GM18517 (cell line): ENCODE measurements at regions not wholly inside any gene's neighbourhood (a gene's known extent, or its start where the extent isn't known, plus 50 kb on each side); places are given as distances from the start of the nearest gene placed in this dataset.

ENCODE experiments used
- ATAC-seq: cut with Tn5 transposase; IDR thresholded peaks from one replicate; pipeline ENCODE4 v1.9.1; 2021; ENCODE audit warnings: mild to moderate bottlenecking, moderate library complexity; ENCODE audit not compliant: unreplicated experiment

DNA sequence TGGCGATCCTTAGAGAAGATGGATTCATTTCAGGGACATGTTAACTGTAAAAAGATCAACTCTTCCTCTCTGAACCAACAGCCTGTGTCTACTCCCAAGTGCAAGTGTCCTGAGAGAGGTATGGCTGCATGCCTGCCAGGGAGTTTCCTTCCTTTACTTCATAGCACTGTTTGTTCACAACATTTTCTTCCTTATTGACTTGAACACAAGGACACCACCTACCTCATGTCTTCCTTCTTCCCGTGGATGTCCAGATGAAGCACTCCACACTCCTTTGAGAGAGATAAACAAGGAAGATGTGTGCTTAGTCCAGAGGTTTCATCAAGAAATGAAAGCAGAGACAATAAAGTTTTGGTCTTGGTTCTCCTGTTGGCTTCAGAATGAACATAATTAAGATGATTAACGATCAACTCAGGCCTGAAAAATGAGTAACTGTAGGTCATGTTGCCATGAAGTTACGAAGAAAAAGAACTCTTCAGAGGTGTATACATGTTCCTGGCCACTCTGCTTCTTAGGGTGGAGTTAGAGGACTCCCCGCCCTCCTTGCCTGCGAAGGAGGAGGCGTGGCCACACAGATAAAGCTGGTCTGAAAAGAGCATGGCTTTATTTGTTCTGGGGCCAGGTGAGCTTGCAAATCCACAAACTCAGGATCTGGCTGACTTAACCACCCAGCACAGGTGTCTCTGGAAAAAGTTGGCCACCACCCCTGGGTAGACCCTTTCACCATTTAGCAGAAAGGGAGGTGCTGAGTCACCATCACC is 155.0 kb upstream of the KCTD1 start:
- no peak for ATAC-seq

DNA sequence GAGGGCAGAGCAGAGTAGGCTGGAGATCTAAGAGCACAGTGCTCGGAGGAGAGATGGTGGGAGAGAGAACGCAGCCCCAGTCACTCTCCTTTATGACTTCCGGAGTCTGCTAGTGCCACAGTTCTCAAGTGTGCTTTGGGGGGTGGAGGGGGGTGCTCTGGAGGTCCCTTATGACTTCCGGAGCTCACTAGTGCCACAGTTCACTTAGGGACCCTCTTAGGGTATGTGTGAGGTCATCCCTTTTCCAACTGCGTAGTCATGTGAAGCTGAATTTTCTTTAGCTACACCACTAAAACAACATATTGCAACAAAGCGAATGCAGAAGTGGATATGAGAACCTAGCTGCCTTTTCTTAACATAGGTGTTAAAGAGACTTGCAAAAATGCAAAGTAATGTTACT is 153.7 kb upstream of the KCTD1 start:
- no peak for ATAC-seq

DNA sequence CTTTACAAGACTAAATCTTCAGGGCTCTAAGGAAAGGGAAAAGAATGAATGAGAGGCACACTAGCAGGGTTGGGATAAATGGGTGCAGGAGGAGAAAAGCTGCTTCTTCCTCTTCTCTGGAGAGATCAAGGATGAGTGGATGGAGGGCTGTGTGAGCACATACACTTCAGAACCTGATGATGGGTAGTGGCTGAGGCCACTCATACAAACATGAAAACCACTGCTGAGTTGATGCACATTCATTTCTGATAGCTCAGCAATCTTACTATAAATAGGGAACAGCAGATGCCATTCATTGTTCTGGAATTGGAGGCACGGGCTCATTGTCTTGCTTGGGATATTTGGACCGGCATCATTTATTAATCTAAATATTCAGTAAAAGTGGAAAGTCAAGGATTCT is 152.4 kb upstream of the KCTD1 start:
- no peak for ATAC-seq

DNA sequence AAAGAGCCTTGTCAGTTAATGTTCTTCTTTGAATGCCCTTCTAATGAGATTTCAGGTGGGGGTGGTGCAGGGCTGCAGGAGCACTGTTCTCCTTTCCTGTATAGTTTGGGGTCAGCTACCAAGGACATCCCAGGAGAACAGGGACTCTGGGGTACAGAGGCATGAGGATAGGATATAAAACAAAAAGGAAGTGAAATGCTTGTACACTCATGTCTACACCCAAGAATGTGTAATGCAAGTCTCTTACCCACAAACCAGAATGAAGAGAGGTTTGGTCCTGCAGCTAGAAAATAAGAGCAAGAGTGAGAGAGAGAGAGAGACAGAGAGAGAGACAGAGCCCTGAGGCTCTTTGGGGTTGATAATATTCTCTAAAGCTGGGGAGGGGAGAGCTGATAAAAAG is 151.8 kb upstream of the KCTD1 start:
- ATAC-seq: no peak

DNA sequence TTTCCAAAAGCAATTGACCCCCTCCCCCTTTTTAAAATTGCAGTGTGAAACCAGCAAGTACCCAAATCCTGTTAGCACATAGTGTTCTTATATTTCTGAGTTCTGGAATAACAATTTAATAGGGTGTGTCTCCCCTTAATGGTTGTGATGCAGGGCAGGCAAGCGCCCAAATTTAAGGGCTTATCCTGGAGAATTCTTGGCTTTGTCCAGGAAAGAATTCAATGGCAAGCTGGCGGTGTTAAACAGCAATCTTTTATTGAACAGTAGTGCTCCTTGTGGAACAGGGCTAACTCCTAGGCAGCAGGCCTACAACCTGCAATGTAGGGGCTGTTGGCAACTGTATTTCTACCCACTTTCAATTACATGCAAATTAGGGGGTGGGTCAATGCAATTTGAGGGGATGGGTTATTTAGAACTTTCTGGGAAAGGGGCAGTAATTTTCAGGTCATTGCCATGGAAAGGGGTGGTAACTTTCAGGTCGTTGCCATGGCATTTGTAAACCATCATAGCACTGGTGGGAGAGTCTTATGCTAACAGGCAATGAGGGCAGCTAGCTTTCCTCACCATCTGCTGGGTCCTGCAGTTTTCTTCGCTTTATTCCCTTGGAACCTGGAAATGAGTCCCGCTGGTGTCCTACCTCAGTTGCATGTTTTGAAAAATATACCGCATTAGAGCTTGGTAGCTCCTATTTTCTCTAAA is 149.0 kb upstream of the KCTD1 start:
- ATAC-seq: no peak

DNA sequence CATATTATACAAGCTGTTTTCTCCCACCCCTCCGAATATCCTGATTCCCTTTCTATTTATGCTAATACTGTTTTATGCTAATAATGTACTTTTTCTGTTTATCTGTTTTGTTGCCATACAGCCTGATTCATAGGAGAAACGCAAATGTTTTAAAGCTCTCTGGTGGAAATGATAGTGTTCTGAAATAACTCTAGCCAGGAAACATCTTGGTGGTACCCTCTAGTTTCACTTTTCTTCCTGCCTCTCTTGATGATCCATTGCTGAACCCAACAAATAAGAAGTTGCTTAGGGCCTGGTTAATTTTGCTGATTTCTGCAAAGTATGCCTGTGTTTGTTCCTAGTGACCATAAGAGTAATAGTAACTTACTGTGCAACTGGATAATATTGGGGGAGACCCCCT is 148.4 kb upstream of the KCTD1 start:
- no peak for ATAC-seq

DNA sequence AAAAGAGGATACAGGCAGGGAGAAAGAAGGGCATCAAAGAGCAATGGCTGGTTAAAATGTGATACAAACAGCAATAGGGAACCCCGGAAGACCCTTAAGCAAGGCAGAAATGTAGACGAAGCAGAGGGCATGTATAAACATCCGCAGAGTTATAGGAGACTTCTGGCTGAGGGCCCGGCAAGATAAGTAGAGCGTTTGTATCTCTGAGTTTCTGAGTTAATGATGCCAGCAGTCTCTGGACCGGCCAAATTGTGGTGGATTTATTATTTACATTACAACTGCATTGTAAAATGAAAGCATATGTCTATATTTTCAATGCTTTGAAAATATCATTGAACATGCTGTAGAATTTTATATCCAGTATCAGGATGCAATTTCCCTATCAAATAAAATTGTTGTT is 148.0 kb upstream of the KCTD1 start:
- no peak for ATAC-seq

DNA sequence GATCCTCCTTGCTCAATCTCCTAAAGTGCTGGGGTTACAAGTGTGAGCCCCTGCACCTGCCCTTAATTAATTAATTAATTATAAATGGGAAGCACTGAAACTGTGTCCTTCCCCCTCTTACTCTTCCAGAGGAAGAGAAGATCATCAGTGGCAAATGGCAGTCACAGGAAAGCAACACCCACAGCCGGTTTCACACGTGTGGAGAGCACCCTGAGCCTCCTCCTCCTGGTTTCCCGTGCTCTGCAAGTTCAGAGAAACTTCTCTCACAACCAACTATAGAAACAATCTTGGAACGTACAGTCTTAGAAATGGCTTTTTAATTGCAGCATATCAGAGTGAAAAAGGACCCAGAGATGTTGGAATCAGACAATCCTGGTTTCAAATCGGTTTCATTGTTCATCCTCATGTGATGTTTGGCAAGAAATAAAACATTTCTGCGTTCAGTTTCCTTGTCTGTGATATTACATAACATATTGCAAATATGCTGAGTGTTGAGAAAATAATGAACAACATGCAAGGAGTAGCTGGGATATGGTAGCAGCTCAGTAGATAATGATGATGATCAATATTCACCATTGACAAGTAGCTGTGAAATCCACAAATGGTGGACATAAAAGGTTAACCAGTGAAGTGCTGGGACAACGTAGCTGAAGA is 141.0 kb upstream of the KCTD1 start:
- ATAC-seq: no peak

DNA sequence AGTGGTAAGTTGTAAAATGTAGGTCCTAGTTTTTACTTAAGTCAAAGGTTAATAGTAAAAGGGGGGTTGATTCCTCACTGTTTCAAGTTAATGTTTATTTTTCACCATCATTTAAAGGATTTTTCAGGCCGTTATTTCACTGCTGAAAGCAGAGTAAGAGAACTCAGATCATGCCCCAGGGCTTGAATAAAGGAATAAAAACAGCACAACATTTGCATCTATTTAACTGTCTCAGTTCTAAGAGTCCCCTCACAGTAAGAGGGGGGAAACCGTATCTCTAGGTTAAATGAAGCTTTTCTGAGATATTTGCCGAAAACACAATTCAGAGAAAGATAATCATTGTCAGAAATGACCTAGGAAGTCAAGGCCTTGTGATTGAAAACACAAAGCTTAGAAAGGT is 138.2 kb upstream of the KCTD1 start:
- no peak for ATAC-seq

DNA sequence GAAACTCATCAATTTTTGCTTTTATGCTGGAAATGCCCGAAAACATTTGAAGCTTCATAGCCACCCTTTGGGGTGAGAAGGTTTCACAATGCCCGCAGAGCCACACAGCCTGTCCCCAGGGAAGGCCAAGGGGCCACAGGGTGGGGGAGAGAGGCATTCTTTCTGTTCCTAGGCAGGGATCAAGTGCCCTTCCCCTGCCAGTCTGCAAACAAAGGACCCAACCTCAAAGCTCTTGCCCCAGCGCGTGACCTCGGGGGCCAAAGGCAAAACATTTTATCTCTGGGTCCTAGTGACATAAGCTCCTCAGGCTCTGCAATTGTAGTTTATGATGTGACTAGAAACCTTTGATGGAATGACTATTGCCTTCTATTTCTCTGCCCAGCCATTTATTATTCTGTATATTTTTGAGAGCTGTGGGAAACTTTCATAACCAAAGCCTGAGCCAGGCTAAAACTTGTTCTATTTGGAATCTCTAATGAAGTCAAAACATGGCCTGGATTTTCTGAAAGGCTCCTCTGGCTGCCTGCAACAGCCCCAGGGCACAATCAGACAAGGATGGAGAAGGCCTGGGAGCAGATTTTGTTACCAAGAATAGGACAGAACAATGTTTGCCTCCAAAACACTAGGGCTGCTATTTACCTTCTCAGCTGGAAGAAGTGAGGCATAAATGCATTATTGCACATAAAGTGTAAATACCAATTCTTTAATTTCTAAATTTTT is 137.2 kb upstream of the KCTD1 start:
- ATAC-seq: no peak

DNA sequence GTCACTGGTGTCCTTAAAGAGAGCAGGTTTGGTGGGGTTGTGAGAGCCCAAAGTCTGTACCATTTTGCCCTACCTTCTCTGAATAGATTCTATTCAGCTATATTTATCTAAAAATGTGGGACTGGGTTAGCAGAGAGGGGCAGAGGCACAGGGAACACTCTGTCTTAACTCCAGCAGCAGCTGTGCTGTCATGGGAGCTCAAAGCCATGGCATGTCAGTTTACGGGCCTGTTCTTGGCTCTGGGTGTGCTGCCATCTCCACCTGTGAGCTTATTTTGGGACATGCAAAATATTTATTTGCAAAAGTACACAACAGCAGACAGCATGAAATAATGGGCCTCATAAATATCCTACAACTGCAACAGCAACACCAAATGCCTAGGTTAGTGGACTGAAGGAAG is 129.6 kb upstream of the KCTD1 start:
- no peak for ATAC-seq

DNA sequence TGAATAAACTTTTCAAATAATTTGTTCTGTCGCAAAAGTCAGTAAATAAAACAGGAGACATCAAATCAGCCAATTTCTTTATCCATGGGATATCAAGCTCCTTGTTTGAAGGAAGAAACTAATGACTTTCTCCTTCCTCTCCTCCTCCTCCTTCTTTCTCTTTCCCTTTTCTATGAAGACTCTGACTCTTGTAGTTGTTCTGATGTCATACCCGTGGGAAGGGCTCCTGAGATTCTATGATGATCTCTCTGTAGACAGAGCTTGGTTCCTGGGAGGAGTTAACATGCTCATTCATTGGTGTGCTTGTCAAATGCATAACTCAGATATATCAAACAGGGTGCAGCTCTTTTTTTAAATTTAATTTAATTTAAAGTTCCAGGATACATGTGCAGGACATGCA is 118.7 kb upstream of the KCTD1 start:
- ATAC-seq: no peak

DNA sequence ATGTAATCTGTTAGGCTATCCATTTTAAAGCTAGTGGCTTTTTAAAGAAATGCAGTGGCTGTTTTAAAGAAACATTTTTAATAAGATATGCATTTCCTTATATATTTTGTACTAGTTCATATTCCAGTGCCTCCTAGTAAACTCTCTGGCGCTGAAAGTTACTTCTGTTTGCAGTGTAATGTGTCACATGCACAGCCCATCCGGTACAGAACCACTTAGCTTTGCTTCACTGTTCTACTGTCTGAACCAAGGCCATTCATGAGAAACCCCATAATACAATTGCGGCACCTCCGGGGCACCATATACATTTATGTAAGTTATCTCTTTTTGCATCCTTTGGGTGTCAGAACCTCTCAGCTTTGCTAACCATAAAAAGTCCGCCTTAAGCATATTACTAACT is 114.6 kb upstream of the KCTD1 start:
- no peak for ATAC-seq

DNA sequence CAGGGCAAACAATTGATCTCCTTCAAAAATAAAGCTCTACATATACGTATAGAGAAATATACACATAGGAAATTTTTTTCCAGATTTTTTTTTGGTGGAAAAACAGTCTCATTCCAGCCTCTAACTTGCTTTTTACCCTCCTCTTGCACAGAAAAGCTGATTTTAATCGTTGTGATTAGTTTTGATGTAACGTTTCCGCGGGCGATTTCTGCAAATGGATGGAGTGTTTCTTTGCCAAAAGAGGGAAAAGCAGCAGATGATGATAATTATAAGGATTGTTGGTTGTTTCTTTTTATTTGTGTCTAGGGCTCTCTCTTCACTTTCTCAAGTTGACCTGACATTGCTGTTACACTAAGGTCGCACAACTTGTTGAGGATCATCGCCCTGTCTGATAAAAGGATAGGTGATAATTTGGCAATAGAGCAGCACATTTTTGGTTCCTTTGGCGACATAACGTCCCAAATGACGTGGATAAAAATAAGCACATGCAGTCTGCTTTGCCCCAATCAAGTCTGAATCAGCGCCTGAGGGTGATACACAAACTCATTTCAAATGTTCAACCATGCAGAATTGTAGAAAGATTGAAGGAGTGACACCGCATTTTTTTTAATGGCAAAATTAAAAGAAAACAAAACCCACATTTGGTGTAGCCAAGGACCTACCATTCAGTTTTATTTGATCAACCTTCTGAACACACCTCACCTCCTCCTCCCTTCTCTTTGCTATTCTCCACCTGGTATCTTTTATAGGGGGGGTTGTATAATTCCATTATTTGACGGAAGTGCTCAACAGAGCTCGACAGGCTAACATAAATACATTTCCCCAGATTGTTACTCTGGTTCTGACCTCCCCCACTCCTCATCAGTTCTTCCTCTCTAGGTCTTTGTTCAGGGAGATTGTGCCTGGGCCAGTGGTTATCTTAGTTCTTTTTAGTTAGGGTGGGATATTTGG is 109.6 kb upstream of the KCTD1 start:
- ATAC-seq: no peak

DNA sequence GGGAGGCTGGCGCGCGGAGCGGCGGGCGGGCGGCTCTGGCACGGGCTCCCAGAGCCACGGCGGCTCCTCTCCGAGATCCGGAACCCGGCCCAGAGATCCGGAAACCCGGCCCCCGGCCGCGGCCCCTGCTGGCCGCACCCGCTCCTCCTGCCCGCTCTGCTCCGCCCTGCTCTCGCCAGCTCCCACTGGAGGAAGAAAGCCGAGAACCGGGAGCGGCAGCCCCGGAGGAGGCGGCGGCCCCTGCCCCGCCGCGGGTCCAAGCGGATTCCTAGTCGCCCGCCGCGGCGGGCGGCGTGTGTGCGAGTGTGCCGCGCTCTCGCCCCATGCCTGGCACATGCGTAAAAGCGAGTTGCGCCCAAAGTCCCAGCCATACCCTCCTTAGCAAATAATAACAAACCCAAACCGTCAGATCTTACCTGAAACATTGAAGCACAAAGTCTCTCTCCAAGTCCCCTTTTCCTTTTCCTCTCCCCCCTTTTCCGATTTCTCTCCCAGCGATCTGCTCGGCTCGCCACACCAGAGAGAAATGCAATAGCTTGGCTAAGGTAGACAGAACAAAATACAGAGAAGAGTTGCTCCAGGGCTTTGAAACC is 108.7 kb upstream of the KCTD1 start:
- no peak for ATAC-seq

DNA sequence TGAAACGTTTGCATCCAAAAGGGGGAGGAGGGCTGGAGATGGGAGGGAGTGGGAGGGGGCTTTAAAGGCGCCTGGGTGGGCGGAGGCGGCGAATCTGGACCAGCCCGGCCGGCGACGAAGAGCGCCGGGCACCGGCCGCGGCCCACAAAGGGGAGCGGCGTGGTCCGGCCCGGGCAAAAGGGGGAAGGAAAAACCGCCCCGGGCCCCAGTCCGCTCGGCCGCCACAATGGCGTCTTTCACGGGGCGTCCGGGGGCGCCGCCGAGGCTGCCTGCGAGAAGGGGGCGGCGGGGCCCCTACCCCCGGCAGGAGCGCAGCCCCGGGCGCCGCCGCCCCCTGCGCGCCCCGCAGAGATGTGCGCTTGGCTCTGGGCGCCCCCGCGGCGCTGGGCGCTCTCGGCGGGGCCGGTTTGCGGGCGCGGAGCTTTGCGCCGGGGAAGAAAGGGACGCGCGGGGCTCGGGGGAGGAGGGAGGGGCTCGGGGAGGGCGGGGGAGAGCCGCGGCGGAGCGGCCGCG is 108.1 kb upstream of the KCTD1 start:
- no peak for ATAC-seq

DNA sequence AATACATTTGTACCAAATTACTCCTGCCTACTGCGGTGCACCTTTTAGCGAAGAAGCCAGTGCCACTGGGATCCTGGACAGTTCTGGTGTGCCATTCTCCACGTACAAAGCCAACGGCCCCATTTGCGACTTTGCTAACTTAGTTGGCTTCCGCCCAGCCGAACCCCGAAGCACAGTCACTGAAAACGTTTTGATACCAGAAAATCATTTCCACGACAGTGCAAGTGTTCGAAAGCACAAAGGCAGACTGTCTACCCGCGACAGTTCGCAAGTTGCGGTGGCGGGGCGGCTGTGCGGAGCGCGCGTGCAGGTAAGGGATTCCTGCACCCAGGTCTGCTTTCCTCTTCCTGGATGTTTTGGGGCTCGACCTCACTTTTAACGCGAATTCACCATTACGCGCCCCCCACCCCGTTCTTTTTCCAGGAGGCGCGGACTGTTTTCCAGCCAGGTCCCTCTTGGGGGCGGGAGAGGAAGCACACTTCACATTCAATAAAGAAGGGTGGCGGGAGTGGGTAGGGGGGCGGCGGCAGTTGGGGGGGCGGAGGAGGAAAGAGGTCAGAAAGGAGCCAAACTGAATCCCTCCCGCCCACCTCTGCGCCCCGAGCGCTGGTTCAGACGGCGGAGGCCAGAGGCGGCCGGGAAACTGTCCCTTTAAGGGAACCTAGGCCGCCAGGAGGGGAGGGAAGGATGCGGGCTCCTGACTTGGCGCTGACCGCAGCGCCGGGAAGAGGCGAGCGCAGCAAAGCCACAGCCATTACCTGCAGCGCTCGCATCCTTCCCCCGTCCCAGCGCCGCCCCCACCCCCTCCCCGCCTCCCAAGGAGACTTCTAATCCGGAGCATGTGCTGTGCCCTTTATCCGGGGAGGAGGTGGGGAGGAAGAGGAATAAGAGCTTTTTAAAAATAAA is 107.4 kb upstream of the KCTD1 start:
- ATAC-seq: no peak

DNA sequence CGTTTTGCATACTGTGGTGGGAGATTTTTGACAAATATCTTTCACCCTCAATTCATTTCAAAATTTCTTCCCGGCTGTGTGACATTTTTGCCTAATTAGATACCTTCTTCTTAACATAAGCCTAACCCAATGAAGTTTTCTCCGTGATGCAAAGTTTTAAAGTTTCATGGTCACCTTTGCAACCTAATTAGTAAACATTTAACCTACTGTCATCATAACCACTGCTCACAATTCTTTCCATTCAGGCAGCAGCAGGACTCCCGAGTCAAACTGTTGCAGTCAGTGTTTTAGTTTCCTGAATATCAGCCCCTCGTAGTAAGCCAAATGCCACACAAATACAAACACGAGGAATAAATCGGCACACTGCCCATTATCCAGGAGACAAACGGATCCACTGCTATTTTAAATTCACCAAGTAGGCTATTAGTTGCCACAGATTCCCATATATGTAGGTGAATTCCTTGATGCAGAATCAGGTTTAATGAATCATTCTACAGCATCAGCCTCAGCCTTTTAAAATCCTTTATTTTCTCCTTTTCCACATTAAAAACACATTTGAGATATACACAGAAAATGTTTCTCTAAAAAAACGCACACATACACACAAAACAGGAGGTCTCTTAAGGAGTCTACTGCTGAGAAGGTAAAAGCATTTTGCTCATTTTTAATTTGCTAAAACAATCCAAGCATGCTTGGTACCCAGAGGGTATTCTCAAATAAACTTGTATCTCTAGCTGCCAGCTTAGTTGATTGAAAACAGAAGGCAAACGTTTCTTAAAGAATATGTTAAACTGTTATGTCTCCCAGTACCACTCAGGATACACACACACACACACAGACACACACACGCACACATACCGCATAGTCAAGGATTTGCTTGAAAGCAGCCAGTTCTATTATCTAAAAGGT is 106.5 kb upstream of the KCTD1 start:
- ATAC-seq: no peak
